HG03565 (cell line): ENCODE measurements at regions not wholly inside any gene's neighbourhood (a gene's known extent, or its start where the extent isn't known, plus 50 kb on each side); places are given as distances from the start of the nearest gene placed in this dataset.

Experiments
- ATAC-seq: cut with Tn5 transposase; IDR thresholded peaks from one replicate; pipeline ENCODE4 v1.9.1; 2021; ENCODE audit warnings: mild to moderate bottlenecking, moderate library complexity; ENCODE audit not compliant: unreplicated experiment

DNA sequence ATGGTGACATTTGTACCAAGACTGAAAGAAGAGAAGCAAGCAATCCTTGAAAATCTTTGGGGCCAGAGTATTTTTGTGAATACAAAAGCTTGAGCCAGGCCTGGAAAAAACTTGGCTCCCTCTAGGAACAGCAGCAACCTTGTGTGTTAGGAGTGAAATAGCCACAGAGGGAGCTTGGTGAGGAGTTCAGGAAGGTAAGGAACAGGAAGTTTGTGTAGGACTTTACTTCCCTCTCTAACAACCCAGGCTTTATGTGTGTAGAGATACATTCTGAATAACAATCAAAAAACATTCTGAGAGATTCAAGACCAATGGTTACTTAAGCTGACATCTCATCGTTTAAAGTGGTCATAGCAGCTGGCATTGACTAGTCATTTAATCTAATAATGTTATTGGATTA, 668.5 kb downstream of the PCDH18 start:
- ATAC-seq: no peak

DNA sequence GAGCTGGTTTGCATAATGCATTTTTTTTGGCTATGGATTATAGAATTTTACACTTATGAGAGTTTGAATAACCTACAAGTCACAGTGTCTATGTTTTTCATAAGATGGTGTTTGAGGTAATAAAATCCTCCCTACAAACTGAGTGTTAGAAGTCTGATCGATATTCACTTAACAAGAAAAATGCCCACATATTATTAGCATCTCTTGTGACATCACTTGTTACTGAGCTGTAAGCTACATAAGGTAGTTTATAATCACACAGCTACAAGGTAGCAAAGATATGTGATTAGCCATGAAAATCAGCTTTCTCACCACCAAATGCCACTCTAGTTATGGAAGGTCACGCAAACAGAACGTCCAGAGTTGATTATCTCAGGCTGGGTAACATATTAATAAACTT, 669.6 kb downstream of the PCDH18 start:
- no peak for ATAC-seq

DNA sequence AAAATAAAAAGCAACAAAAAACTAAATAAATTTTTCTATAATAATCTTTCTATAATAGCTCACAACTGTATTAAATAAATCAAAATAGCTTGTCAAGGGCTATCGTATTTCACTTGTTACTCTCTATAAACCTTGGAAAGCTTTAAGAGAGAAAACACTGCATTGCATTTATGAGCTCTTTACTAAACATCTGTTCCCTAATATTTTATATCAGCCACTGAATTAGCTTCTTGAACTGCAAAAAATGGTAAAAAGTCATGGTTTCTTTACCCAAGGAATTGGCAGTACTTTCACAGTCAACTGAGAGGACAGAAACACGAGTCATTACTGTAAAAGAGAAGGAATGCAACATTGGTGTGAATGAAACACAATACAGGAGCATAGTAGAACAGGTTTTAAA, 671.2 kb downstream of the PCDH18 start:
- no peak for ATAC-seq

DNA sequence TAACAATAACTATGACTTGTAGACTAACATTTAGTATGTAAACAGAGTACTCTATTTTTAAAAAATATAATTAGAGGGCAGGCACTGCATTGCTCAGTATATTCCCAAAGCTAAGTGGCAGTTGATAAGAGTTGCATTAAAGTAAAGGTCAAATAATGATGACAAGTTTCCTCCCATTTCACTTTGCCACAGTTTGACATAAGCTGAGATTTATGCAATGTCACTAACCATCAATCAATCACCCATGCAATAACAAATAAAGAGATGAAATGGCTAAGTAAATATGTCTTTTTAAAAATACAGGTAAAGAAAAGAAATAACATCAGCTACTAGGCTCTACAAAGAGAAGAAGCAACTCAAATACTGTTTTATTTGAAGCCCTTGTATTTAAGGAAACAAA, 673.4 kb downstream of the PCDH18 start:
- ATAC-seq: no peak

DNA sequence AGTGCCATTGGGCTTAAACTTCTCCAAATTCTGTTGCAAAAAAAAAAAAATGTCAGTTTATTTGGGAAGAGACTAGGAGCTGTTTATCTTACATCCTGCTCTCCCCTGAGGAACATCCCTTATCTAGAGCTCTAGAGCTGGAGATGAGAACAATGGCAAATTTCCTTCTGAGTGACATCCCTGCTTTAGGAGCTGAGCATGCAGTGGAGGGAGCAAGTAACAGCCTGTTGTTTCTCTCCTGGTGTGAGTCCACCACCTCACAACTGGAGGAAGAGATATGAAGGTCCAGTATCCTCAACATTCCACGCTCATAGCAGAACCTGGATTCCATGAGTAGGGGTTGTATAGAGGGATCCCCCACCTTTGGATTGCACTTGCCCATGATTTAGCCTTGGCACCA, 676.4 kb downstream of the PCDH18 start:
- no peak for ATAC-seq

DNA sequence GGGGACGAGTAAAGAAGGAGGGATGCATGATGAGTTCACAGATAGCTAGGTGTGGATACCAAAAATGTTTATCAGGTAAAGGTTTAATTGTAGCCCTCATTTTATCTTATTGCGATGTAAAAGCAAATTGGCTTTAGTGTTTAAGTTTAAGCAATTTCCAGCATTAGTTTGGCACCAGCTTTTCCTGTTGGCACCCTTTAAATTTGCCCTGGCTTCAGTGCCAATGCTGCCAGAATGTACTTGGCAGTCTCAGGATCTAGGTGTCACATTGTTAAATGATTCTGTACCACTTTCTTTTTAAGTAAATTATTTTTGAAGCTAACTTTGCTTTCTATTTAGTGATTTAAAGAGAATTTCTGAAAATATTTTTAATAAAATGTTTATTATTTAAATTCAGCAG, 681.8 kb downstream of the PCDH18 start:
- ATAC-seq: no peak

DNA sequence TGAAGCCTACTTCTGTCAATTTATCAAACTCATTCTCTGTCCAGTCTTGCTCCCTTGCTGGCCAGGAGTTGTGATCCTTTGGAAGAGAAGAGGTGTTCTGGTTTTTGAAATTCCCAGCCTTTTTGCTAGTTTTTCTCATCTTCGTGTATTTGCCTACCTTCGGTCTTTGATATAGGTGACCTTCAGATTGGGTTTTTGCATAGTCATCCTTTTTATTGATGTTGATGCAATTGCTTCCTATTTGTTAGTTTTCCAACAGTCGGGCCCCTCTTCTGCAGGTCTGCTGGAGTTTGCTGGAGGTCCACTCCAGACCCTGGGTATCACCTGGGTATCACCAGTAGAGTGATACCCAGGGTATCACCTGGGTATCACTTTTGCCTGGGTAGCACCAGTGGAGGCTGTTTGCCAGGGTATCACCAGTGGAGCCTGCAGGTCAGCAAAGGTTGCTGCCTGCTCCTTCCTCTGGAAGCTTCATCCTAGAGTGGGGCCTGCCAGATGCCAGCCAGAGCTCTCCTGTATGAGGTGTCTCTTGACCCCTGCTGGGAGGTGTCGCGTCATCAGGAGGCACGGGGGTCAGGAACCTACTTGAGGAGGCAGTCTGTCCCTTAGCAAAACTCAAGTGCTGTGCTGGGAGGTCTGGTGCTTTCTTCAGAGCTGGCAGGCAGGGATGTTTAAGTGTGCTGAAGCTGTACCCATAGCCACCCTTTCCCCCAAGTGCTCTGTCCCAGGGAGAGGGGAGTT, 684.2 kb downstream of the PCDH18 start:
- ATAC-seq: no peak

DNA sequence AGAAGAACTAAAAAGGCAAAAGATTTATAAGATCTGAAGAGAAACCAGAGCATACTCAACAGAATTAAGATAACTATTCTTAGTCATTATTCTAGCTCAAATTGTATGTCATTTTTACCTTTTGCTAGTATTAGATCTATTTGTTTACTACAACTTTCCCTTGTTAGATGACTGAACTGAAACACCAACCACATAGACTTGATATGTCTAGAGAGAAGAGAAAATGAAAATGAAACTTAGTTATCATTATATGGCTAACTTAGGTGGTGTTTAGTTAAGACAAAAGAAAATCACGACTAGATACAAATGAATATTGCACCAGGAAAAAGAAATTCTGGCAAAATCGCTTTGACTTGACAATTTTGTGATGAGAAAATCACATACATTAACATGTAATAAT, 690.8 kb downstream of the PCDH18 start:
- ATAC-seq: peak; percentile 73

DNA sequence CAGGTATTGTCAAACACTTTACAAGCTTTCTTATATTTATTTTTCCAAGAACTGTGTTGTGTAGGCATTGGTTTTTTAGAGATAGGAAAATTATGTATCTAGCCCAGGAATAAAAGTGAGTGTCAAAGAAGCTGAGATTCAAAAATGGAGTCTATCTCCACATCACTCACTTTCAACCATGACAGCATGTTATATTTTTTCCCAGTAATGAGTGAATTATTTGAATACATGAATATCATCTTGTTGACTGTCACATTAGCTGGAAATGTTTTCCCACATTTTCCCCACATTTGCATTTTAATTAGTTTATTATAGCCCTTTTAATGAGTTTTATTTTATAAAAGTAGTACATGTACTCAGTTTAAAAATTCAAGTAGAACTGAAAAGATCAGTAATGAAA, 693.7 kb downstream of the PCDH18 start:
- no peak for ATAC-seq

DNA sequence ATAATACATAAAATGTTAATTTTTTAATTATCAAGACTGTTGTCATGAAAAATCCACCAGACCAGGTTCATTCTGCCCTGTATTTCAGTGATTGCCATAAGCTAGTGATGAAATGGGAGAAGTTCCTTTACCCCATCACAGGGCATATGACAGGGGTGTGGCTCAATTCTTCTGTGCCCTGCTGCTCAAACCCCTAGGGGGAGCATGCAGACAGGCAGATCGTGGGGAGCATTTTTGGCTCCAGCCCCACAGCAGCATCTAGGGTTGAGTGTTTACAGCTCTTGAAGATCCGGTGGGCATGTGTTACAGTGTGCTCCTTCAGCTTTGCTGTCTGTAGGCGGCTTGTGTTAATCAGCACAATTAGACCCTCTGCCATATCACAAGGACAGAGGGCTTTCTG, 700.7 kb downstream of the PCDH18 start:
- no peak for ATAC-seq

DNA sequence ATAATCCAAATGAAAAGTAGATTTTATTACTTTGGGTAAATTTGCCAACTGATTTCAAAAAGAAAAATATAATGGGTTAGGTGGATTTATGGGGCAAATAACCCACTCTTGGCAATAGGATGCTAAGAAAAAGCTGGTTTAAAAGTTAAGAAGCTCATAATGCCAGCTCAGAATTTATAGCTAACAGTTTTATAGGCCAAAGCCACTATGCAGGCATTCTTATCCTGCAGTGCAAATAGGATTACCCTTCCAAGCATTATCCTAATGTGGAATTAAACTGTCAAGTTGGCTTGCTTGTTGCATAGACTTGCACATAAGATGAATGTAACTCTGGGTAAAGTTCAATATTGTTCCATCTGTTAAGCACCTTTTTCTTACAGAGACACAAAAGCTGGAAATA, 703.0 kb downstream of the PCDH18 start:
- ATAC-seq: no peak

DNA sequence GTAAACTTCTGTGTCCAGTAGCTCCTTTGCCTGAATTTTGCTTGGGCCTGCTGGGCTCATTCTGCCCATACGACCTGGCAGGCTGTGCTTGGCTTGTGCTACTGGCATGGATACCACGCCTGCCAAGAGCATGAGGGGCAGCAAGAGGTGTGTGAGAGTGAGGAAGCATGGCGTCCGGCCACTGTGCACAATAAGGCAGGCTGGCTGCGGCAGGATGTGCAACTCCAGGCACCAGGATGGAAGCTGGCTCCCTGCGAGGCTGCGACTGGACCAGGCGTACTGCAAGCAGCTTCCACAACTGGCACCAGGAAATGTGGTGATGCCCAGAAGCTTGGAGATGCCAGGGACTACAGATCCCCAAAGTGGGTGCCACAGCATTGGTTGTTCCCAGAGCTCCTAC, 709.3 kb downstream of the PCDH18 start:
- no peak for ATAC-seq

DNA sequence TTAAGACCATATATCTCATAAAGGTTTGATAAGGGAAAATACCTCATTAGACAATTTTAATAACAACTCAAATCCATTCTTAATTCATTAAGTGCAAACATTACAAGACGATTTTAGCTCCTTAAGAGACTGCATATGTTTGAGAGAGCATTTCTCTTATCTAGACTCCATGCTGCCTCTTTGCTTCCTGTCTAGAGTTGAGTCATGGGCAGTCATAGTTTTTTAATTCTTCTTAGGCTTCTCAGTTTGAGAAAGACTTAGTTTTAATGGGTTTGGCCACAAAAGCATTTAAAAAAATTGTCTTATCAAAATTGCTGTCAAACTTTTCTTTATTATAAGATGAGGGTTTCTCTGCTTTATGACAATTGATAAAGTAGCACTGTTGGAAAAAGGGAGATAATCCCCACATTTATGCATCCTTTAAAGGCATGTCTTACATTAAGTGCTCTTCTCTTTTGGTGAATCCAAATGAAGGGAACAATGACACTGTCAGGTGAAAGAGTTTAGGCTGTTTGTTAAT, 713.4 kb downstream of the PCDH18 start:
- no peak for ATAC-seq

DNA sequence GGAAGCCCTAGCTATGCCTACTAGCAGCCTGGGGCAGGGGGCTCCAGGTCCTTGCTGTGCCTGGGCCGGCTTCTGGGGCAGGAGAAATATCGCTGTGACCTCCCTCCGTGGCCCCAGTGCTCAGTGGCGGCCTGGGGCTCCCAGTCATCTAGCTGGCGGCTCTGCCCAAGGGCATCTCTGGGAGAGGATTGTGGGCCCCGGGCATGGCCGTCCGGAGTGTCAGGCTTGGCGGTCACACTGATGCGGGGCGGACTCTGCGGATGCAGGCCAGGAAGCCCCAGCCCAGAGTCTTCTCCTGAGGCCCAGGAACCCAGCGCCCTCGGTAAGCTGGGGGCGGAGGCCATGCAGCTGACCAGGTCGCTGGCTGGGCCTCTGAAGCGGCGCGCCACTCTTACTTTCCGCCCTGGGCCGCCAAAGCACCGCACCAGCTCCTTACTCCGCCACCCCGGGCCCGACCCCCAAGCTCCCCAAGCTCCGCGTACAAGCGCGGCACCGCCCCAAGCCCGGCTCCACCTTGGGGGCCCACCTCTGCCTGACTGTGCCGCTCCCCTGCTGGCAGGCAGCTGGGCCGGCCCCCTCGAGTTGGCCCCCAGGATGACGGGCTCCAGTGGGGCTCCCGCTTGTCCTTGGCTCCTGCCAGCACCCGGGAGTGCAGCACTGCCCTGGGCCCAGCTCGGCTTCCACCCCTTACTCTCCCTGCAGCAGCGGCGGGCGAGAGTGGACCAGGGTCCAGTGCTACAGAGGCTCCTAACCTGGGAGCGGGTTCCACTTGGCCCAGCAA, 720.0 kb downstream of the PCDH18 start:
- ATAC-seq: no peak

DNA sequence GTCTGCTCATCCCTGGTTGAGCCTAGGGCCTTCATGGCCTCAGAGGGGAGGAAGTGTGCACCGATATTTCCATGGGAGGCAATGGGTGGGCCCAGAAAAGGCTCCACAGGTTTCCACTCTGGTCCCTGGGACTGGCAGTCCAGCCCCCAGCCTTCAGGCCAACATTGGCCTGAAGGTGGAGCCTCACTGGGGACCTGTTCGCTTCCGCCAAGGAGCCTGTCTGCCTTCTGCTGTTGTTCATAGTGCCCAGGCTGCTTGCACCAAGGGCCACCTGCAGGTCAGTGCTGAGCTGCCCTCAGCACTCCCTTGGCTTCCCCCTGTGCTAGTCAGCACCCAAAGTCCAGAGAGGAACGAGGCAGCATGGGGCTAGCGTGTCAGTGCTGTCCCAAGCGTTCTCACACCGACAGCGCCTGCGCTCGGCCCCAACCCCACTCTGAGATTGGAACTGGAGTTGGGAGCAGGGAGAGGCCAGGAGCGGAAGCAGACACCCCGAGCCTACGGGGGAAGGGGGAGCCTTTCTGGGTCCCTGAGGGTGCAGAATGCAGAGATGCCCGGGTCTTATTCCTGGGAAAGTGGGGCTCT, 720.7 kb downstream of the PCDH18 start:
- no peak for ATAC-seq

DNA sequence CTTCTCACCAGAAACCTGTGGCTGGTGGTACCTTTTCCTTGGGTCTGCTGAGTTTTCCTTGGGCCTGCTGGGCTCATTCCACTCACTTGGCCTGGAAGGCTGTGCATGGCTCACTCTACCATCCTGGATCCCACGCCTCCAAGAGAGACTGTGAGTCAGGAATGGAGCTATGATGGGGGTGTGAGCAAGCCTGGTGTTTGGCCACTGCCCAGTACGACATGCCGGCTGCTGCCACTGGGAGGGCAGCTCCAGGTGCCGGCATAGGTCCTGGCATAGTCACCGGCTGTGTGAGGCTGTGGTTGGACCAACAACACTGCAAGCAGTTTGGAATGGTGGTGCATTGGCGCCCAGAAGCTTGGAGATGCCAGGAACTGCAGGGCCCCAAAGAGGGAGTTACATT, 721.7 kb downstream of the PCDH18 start:
- no peak for ATAC-seq

DNA sequence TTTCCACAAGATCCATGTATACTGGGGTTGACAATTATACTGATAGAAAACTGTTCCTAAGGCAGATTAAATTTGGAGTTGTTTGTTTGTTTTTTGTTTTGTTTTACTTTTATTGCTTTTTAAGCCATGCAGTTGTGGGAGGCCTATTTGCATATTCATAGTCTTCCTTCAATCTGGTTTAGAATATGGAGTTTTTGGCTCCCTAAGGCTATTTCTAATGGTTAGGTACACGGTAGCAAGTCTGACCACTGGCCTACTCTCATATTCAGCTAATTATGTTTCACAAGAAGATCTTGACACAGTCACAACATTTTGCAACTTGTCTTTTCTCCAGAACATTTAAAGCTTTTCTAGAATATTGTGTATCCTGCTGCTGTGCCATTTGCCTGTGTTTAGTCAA, 725.5 kb downstream of the PCDH18 start:
- no peak for ATAC-seq

DNA sequence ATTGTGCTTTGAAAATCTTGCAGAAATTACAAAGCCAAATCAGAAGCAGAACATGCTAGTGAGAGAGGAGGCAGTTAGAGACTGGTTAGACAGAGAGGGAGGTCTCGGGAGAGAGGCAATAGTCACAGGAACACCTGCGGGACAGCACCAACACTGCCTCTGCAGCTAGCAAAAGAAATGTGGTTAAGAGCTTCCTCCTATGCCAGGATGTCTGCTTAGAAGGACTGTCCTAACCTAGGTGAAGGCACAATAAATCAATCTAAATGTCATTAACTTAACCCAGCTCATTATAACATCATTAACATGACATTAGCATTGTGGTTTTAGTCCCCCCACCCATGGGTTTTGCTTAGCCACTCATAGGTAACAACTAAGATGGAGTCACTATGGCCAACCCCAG, 726.7 kb downstream of the PCDH18 start:
- no peak for ATAC-seq

DNA sequence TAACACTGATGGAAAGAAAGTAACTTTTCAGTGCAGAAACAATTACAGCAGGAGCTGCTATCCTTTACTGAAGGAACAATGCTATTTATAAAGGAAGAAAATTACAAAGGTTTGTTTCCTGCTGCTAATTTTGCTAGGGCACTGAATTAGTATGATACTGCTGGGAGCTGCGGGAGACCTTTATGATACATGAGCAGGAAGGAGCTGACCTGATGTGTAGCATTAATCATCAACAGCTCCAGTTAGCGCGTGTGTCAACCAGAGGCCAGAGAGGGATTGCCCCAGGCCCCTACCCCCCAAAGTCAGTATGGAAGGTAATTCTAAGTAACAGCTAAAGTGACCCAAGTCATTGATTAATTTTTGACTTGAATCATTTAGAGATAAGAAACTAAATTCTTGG, 728.9 kb downstream of the PCDH18 start:
- no peak for ATAC-seq

DNA sequence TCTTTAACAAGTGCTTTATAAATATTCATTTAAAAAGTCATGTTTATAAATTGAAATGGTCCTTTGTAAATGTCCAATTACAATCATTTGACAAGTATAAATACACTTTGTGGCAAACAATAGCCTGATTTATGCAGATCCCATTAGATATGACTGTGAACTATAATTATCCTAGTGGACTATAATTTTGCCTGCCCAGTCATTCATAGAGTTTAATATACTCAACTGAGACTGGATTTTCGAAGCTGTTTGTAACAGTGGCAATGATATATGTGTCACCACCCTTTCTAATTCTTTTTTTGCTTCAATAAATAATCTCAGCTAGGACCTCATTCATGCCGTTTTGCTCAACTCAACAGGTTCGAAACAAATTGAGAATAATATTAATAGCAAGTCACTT, 732.0 kb downstream of the PCDH18 start:
- no peak for ATAC-seq

DNA sequence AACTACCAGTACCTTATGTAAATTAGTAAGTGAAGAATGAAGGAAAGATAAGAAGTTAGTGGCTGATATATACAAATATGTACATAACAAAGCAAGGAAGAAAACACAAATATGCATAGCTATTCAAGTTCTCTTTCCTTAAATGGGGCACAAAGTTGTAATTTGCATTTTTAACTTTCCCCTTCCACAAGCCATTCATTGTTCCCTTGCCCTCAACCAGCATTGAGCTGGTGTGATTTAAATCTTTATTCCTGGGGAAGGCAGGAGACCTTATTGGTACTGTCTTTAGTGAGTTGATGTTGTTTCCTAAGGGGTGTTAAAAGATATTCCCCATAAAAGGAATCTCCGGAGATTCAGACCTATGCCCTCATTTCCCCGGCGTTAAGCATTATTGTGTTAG, 735.3 kb downstream of the PCDH18 start:
- no peak for ATAC-seq

DNA sequence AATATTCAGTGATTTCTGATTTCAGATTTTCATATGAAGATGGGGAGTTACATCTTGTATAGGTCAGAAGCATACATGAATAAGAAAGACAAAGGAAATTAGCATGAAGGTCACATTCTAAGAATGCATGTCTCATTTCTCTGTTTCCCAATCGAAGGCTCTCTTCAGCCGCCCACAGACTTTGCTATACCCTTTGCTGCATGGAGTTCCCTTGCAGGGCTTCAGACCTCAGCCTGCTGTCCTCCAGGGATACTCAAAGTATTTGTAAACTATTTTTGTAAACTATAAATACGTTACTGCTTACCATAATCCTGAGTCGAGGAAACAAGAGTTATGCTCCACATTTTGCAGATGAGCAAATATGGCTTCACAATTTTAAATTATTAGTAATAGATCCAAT, 738.4 kb downstream of the PCDH18 start:
- no peak for ATAC-seq
